HG02885 (cell line): ENCODE measurements at regions not wholly inside any gene's neighbourhood (a gene's known extent, or its start where the extent isn't known, plus 50 kb on each side); places are given as distances from the start of the nearest gene placed in this dataset.
"Not testable (repeated sequence)": the region's sequence is repeated elsewhere in the genome, so short reads cannot be mapped to it uniquely, and the experiment has no call there.

Experiments
- ATAC-seq: cut with Tn5 transposase; IDR thresholded peaks from one replicate; pipeline ENCODE4 v1.9.1; 2021; ENCODE audit warnings: mild to moderate bottlenecking; ENCODE audit not compliant: unreplicated experiment, poor library complexity

DNA sequence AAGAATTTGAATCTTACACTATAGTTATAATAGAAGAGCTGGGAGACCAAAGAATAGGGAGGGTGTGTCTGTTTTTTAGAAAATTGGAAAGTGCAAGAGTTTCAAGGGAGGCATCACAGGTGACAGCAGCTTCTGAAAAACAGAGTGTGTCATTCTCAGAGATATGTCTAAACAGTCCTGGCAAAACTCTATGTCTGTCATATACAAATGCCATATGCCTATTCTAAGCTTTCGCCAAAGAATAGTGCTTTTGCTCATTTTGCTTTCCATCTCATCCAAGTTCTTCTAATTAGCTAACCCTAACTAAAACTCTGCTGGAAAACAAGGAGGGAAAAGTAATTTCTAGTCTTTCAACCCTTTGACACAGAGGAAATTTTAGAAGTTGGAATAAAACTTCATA, 388.0 kb upstream of the TYRP1 start:
- ATAC-seq, result no peak

DNA sequence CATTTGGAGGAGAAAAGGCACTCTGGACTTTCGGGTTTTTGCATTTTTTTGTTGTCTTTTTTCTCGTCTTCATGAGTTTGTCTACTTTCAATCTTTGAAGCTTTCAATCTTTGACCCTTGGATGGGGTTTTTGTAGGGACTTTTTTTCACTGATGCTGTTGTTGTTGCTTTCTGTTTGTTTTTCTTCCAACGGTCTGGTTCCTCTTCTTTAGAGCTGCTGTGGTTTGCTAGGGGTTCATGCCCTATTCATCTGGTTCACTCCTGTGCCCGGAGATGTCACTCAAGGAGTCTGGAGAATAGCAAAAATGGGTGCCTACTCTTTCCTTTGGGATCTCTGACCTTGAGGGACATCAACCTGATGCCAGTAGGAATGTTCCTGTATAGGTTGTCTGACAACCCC, 378.6 kb upstream of the TYRP1 start:
- ATAC-seq, result no peak

DNA sequence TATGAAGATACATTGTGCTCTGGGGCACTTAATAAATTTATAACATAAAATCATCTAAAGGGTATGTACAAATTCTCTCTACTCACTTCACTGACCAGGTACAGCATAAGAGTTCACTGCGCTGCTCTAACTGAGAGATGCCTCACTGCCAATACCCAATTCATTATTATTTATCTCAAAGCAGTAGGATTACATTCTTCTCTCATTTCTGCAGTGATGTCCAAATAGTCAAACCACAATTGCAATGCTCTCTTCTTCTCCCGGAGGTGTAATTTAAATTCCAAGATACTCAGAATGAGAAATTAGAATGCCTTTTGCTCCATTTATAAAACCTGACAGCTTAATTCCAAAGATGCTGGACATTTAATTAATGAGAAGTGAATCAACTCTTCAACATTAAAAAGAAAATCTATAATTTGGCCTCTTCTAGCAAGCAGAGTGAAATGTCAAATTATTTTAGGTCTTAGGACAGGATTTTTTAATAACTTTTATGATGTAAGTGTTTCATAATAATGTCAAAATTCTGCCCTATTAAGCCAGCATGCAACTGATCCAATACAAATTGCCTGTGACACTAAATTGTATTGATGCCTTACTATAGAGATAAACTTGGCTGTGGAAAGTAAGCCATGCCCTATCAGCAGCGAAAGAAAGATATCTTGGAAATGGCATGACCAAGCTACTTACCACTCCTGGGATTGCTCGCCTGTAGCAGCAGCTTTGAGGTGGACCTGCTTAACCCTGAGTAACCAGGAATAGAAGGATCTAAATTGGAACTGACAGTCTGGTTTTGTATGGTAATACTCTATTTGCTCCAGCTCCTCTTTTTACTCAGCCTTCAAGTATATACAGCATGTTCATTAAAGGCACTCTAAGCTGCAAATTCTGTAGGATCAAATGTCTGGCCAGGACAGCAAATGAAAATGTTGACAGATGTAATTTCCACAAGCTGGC, 374.2 kb upstream of the TYRP1 start:
- no peak for ATAC-seq

DNA sequence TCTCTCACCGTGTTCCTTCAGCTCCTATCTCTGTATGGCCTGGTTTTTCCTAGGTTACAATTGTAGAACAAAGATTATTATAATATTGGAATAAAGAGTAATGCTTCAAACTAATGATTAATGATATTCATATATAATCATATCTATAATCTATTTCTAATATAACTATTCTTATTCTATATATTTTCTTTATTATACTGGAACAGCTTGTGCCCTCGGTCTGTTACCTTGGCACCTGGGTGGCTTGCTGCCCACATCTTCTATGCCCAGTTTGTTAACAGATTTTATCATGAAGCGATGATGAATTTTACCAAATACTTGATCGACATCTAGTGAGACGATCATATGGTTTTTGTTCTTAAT, 363.6 kb upstream of the TYRP1 start:
- ATAC-seq, result no peak

DNA sequence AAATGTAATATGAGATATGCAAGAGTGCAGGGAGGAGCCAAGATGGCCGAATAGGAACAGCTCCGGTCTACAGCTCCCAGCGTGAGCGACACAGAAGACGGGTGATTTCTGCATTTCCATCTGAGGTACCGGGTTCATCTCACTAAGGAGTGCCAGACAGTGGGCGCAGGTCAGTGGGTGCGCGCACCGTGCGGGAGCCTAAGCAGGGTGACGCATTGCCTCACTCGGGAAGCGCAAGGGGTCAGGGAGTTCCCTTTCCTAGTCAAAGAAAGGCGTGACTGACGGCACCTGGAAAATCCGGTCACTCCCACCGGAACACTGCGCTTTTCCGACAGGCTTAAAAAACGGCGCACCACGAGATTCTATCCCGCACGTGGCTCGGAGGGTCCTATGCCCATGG, 359.2 kb upstream of the TYRP1 start:
- ATAC-seq, result not testable (repeated sequence)

DNA sequence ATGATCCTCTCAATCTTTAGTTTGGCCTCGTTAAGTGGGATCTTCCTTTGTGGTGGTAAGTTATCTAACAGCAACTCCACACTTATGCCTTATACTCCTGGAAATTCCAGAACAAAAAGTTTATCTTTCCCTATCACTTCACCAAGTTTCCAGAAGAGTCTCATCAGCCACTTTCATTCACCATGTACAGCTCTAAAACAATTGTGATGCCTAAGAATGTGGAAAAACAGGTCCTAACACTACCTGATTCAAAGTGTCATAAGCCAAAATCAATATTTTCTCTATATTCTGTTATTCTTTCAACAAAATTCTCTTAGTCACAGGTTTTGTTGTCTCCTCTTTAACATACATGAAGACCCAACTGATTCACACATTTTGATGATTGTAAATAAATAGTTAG, 342.4 kb upstream of the TYRP1 start:
- no peak for ATAC-seq

DNA sequence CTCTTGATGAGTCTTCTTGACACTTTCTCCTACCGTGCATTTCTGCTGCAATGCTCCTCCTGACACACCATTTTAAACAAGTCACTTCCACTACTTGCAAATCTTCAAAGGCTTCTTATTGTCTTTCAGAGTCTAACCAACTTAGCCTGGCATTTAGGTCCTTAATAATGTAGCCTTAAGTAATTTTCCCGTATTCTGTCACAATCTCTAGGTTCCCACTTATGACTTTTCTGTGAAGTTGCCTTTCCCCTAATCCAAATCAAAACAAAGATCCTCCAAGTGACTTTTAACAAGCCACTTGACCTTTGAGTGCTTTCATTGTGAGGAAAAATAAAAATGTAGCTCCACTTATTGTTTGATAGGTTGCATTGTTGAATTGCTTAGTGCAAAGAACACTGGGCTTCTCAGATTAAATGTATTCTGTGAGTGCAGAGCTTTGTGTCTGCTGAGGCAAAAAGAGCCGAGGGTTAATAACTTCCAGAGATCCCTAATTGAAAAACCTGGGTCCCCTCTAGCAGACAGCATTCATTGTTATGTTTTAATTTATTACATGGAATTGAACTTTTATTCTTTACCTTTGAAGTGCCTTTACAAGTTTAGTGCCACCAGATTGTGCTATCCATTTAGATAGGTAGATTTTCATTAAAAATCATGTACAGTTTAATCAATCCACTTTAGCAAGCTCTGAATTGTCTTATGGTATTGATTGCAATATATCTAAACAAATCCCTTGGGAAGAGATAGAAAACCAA, 341.7 kb upstream of the TYRP1 start:
- no peak for ATAC-seq

DNA sequence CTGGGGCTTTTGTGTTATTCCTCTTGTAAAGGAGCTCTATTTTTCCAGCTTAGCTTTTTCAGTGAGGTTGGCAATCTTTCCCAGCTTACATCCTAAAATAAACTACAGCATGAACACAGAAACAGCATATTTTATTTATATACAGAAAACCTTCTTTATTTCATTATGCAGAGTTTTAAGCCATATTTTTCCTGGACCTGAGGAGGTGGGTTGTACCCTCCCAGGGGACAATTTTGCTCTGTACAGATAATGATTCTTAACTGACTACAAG, 341.2 kb upstream of the TYRP1 start:
- ATAC-seq, result no peak

DNA sequence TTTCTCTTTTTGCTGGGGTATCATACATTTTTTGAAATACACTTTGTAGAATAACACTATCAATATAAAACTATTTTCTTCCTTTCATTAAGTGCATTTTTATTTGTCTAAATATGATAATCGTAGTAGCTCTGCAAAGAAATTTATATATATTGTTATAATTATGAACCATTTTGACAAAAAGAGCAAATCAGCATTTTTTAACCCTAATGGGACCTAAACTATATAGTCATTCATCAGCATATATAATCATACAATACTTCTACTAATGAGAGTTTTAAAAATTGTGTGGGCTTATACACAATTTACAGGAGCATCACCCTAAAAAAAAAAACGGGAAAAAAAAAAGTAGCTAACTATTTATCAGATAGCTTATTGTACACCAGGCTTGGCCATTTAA, 329.7 kb upstream of the TYRP1 start:
- no peak for ATAC-seq

DNA sequence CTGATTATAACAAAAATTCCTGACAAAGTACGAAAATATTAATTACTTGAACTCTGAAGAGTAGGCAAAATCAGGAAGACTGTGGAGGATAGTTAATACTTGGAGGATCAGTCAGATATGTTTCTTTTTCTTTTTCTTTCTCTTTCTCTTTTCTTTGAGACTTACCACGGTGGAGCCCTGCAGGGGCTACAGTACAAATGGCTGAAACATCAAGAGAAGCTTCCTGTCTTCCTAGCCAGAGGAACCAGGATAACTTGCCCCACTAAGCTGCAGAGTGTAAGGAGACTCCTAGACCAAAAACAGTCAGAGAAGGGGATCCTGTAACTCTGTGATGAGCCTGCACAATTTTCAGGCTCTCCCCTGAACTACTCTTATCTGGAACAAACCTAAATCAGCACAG, 324.6 kb upstream of the TYRP1 start:
- no peak for ATAC-seq

DNA sequence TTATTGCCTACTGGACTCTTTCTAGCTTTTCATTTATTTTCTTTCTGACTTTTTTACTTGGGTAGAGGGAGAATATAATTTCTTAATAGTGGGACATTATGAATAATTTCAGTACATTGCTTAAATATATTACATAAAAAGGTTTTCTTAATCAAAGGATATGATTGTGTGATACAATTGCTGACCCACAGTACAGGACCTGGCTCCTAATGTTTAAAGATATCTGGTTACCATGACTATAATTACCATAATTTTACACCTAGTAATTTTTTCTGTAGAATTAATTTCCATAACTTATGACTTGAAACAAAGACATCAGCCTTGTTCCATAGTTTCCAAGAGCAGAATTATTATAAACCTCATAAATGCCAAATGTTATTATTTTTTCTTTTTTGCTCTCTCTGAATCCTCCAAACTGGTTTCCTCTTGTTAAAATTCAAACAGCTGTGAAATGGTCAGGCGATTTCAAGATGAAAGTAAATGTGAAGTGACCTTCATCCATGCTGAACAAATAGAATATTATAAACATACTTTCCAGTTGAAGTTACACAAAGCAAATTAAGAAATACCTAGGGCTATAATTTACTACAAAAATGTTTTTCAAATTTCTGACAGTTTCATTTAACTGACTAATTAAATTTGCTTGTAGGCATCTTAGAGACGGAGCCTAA, 301.2 kb upstream of the TYRP1 start:
- no peak for ATAC-seq

DNA sequence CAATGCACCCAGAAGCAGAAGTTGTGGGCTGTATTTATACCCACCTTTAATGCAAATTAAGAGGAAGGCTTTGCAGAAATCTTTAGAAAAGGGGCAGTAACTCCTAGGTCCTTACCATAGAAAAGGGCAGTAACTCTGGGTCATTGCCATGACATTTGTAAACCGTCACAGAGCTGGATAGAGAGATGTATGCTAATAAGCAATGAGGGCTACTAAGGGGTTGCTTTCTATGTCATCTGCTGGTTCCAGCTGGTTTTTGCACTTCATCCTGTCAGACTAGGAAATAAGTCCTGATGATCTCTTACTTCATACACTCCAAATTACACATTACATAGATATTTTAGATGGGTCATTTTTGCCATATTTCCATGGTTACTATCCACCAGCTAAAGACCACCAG, 299.1 kb upstream of the TYRP1 start:
- ATAC-seq, result no peak

DNA sequence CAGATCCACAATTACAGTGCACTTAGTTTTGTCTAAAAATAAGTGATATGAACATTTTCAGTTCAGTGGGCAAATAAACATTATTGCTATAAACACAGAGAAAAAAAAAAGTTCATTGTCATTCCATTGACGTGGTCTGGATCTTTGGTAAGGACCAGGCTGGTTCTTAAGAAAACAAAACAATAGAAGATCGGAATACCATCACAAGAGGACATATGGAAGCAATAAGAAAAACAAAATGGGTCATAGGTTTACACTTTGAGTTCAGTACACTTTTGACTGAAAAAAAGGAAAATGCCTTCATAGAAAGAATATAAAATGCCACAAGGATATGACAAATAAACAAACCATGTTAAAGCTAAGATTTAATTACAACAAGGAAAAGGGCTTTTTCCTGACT, 289.5 kb upstream of the TYRP1 start:
- ATAC-seq, result no peak

DNA sequence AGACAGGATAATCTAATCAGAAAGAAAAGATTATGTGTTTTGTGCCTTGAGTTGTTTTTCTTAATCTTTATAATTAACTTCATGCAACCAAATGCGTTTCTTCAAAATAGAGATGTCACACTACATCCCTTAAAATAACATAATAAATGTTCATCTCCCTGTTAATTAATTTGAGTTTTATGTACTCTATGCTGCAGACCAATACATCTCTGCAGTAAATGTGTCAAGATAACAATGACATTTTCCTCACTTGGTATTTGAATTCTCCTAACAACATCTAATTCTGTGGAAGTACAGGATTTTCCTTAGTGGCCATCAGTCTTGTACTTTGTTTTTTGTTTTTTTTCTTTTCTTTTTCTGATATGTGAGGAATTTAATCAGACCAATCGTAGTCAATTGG, 279.2 kb upstream of the TYRP1 start:
- no peak for ATAC-seq

DNA sequence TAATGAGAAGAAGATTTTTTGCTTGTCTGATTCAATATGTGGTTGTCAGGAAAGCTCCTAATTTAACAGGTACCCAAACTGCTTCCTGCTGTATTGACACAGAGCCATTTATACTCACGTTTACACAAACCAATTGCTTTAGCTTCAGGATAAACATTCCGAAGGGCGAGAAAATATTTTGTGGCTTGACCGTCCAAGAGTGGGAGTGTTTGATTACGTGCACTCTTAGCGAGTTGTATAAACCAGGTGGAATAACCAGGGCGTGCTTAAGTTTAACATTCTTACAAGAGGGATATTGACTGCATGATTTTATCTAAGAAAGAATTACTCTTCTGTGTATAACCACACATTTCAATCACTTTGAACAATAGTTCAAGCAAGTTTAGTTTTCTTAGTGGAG, 278.7 kb upstream of the TYRP1 start:
- no peak for ATAC-seq

DNA sequence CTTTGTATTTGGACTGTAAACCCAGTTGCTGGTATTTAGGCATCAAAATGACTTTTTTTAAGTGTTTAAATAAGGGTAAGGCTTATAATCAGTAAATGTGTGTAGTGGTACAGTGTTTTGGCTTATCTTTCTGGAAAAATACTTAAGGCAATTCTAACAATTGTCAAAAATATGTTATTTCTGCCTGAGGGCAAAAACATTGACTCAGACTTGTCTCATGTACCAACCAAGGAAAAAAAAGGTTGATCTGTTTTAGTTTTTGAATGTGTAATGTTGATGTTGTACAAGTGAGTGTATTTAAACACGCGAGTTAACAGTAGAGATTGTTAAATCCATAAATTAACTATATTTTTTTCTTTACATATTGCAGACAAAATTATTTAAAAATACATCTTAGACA, 277.8 kb upstream of the TYRP1 start:
- ATAC-seq, result no peak

DNA sequence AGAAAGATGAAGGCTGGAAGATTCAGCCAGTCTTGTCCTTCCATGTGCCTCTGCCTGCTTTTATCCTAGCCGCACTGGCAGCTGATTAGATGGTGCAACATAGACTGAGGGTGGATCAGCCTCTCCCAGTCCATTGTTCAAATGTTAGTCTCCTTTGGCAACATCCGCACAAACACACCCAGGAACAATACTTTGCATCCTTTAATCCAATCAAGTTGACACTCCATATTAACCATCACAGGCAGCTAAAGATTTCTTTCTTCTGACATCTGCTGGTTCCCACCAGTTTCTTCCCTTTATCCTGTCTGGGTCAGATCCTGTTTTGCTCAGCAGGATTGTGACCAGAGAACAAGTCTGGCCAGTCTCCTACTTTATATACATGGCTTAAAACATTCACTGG, 276.5 kb upstream of the TYRP1 start:
- no peak for ATAC-seq

DNA sequence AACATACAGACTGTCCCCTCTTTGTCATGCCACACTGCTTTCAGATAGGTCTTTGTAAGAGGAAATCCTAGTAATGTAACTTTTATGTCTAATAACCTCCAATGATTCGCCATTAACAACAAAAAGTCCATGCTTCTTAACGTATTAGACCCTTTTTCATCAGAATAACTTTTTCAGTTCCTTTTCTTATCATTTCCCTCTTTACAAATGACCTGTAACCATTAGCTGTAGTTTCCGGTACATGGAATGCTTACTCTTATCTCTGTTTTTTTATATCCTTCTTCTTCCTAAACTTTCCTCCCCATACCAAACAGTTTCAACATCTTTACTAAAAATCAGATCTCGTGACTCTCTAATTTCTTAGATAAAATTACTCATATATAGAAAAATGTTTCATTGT, 268.9 kb upstream of the TYRP1 start:
- no peak for ATAC-seq

DNA sequence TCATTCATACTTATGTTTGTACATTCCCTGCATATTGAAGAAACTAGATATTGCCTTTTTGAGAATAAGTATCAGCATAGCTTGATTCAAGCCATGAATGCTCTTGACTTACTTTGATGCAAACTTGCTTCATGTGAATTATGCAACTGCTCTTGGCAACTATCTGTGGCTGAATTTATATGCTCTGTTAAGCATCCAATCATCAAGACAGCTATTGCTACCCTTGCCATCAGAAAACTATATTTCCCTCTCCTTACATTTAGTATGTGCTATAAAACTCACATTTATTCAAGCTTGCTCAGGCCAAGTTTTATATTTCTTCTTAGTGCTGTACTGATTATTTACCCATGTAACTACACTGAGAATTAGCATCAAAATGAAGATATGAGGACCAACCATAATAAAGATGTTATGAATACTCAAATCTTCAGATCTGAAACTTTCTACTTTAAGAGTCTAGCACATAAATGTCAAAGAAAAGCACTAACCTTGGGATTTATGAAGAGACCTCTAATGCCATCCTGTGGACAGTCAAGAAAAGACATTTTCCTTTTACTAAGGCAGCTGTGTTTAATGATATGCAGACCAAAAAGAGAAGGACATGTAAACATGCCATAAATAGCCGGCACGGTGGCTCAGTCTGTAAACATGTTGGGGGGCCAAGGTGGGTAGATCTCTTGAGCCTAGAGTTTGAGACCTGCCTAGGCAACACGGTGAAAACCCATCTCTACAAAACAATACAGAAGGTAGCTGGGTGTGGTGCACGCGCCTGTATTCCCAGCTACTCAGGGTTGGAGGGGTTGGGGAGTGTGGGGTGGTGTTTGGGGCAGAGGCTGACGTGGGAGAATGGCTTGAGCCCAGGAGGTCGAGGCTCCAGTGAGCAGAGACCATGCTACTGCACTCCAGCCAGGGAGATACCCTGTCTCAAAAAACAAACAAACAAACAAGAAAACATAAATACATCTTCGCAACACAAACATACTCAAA, 267.0 kb upstream of the TYRP1 start:
- ATAC-seq, result no peak

DNA sequence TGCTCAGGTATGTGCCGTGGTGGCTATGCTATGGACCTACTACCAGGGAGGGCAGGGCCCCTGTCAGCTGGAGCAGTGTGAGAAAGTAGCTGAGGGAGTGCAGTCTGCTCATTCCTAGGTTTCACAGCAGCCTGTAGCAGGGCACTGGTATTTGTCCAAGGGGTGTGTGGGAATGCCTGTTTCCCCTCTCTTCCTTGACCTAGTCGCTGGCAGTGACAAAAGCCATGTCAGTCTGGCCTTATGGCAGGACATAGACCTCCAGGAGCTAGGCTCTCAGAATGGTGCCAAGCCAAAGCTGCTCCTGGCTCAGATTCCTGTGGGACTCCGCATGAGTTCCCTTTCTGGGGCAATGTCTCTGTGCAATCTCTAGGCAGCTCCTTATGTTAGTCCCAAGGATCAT, 253.9 kb upstream of the TYRP1 start:
- no peak for ATAC-seq
